ENCODE measurements at regions not wholly inside any gene's neighbourhood (a gene's known extent, or its start where the extent isn't known, plus 50 kb on each side); places are given as distances from the start of the nearest gene placed in this dataset.

- TF ChIP-seq EZH2 (IDR thresholded peaks at IDR 0.05; ENCODE audit: borderline replicate concordance, low read depth, low read length, severe bottlenecking) (no peak), CTCF (IDR thresholded peaks at IDR 0.05; ENCODE audit: borderline replicate concordance, extremely low read depth, low read length, poor library complexity, severe bottlenecking) (no peak)
Observed at GRCh38 chr3:187540847-187541246, 129.3 kb downstream of the SST start.

All from DND-41 (cell line).